GM10248 (cell line): ENCODE measurements at regions not wholly inside any gene's neighbourhood (a gene's known extent, or its start where the extent isn't known, plus 50 kb on each side); places are given as distances from the start of the nearest gene placed in this dataset.

Experiments
- CTCF ChIA-PET: fragments of 300-600 bp; sonication (Branson Sonifier 250); formaldehyde crosslinking; extraction: SDS; loops from one replicate; lab custom pipeline; 2021; ENCODE audit warnings: antibody characterized with exemption; lab: Yijun Ruan, JAX
- POLR2A ChIA-PET: fragments of 350-650 bp; sonication (Branson Sonifier 250); formaldehyde crosslinking; extraction: SDS; loops from one replicate; lab custom pipeline; 2020; ENCODE audit warnings: antibody characterized with exemption; lab: Yijun Ruan, JAX
- DNase-seq: peaks from one replicate; pipeline ENCODE4 v3.0.0; 2012; ENCODE audit errors: extremely low spot score
- TF ChIP-seq, protein P1 (sequence below): IDR thresholded peaks from 2 replicates; pipeline ENCODE4 v1.5.1; 2012; ENCODE audit warnings: mild to moderate bottlenecking, low read depth; ENCODE audit errors: extremely low read depth, missing control alignments, control extremely low read depth

DNA sequence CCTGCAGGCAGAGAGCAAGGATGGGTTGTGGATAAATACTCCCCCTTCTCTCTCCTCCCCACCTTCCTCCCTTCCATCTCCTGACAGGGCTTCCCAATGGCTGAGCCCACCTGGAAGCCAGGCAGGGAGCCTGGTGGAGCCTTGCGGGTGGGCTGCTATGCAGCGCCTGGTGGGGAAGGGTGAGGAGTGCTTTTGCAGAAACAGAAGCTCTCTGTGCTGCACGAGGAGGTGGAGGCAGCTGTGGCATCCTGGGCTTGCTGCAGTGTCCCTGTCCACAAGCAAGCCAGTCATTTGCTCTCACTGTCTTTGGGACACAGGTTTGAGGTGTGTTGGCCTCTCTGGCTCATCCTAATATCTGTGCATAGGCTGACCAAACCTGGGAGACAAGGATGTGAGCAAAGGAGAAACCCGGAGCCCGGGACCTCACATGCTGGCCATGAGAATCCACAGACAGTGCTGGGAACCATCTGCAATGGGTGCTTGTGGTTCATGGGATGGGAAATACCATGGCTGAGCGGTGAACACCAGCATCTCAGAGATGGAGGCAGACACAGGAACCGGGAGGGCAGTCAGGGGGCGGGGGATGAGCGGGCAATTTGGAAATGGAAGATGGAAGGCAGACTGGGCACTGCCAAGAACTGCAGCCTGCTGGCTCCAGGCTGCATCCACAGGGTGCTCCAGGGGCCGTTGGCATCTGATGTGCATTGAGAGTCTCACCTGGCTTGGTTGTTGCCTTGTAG is 364.2 kb downstream of the GLRX3 start:
- ChIA-PET CTCF (no interaction called here), POLR2A (no interaction called here)
- no peak for DNase-seq
- TF ChIP-seq, protein P1, sequence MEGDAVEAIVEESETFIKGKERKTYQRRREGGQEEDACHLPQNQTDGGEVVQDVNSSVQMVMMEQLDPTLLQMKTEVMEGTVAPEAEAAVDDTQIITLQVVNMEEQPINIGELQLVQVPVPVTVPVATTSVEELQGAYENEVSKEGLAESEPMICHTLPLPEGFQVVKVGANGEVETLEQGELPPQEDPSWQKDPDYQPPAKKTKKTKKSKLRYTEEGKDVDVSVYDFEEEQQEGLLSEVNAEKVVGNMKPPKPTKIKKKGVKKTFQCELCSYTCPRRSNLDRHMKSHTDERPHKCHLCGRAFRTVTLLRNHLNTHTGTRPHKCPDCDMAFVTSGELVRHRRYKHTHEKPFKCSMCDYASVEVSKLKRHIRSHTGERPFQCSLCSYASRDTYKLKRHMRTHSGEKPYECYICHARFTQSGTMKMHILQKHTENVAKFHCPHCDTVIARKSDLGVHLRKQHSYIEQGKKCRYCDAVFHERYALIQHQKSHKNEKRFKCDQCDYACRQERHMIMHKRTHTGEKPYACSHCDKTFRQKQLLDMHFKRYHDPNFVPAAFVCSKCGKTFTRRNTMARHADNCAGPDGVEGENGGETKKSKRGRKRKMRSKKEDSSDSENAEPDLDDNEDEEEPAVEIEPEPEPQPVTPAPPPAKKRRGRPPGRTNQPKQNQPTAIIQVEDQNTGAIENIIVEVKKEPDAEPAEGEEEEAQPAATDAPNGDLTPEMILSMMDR: no peak

DNA sequence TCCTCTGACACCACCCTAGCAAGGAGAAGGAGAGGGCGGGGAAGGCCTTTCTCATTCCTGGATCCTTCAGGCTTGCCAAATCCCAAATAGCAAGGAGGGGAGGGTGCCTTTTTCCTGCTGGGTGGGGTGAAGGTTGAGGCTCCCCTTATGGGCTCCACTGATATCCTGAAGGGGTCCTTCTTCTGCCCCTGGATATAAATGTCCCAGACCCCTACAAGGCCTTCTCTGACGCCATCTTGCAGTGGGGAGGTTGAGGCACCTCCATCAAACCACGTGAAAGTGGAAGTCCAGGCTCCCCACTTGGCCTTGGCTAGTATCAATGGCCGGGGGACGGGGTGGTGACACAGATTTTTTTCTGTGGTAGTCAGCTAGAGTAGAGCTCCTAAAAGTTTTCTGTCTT is 371.3 kb downstream of the GLRX3 start:
- CTCF ChIA-PET: interaction anchor here (0.8 kb wide), 1 partner anchor 10 kb away, joined by 3 read pairs; no protein-coding TSS in a partner anchor

DNA sequence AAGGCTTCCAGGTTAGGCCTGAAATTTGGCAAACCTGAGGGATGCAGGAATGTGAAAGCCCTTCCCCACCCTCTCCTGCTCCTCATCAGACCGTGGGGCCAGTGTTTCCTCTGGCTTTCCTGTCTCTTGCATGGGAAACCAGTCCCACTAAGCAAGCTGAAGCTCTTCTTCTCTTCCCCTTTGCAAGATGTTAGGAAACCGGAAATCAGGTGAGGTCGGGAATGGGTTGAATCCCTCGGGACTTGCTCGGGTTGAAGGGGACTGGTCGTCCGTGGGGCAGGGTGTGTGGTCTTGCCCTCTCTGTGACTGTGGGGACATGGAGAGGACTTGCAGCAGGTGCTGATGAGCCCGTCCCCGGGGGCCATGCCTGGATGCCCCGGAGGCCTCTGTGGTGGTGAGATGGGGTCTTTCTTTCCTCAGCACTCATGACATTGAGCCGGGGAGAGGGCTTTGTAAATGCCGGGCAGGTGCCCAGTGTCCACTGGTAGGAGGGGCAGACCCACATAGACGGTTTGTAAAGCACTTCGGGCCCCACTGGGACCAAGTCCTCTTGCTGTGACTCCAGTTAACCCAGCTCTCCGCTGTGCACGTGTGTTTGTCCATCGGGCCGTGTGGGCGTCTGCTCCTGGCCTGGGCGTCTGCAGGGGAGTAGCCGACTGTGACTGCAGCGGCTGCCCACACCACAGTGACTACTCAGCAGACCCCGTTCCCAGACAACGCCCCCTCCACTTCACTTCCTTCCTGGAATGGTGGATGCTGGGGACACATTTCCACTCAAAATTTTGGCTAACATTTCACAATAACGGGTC is 373.9 kb downstream of the GLRX3 start:
- ChIA-PET CTCF (interaction anchor here (1.1 kb wide), 1 partner anchor 28 kb away, joined by 3 read pairs; no protein-coding TSS in a partner anchor), POLR2A (no interaction called here)
- no peak for DNase-seq
- TF ChIP-seq, protein P1: no peak

More for the DNA sequence above, 371.3 kb downstream of the GLRX3 start:
- POLR2A ChIA-PET: no interaction called here
- TF ChIP-seq, protein P1: no peak
- DNase-seq: no peak

DNA sequence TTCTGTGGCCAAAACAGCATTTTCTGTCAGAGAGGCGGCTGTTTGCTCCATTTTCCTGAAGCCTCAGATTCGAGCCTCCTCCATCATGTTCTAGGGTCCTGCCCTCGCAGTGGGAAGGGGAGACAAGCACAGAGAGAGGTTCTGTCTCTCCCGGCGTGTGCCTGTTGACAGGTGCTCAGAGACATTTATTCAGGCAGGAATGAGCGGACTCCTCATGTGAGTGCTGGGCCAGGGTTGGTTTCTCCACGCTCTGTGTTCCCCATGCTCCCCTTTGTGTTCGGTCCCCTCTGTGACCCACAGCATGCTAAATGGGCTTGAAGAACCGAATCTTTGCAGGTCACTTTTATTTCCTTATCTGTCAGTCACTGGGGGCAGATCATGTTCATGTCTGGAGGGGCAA is 374.6 kb downstream of the GLRX3 start:
- ChIA-PET POLR2A (no interaction called here), CTCF (no interaction called here)
- DNase-seq: no peak
- TF ChIP-seq, protein P1: no peak

DNA sequence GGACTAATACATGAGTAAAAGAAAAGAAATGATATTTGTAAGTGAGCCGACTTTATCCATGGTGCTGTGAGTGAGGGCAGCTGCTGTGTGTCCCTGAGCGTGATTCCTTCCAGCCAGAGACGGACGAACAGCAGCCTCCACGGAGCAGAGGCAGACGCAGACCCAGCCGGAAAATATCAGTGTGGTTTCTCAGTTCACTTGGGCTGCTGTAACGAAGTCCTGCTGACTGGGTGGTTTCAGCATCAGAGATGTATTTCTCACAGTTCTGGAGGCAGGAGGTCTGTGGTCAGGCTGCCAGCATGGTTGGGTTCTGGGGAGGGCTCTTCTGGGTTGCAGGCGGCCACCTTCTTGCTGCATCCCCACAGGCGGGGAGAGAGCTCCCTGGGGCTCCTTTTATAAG is 375.6 kb downstream of the GLRX3 start:
- POLR2A ChIA-PET: no interaction called here
- no peak for DNase-seq

DNA sequence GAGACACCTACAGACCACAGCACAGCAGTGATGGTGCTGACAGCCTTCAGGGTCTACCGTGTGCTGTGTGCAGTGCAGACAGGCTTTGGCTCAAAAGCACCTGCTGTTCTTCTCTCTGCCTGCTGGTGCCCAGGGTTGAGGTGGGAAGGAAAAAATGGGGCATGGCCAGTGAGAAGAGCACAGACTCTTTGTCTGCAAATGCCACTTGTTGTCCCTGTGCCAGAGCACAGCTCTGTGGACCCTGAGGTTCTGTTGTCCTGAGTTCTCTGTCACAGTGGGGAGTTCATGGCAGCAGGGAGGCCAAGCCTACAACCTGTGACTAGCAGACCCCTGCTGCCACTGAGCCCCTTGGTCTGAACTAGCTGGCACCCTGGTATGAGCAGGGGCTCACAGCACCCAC is 376.7 kb downstream of the GLRX3 start:
- DNase-seq: no peak
- TF ChIP-seq, protein P1: no peak
- ChIA-PET CTCF (no interaction called here), POLR2A (no interaction called here)

More for the DNA sequence above, 375.6 kb downstream of the GLRX3 start:
- TF ChIP-seq, protein P1: no peak
- CTCF ChIA-PET: no interaction called here
